OCI-LY1 (cell line): ENCODE measurements at regions not wholly inside any gene's neighbourhood (a gene's known extent, or its start where the extent isn't known, plus 50 kb on each side); places are given as distances from the start of the nearest gene placed in this dataset.

ENCODE experiments used
- CTCF ChIP-seq: fragments of 200-600 bp; sonication (generic), shearing (Covaris generic); IDR thresholded peaks from 2 replicates; pipeline ENCODE4 v1.5.1; 2017; ENCODE audit warnings: mild to moderate bottlenecking, antibody characterized with exemption, low read length, moderate library complexity, mixed read lengths
- EZH2 ChIP-seq: fragments of 200-600 bp; sonication (generic), shearing (Covaris generic); IDR thresholded peaks from 2 replicates; pipeline ENCODE4 v1.8.0; 2017; ENCODE audit warnings: borderline replicate concordance, mixed run types, mild to moderate bottlenecking, antibody characterized with exemption, low read length, moderate library complexity, mixed read lengths

DNA sequence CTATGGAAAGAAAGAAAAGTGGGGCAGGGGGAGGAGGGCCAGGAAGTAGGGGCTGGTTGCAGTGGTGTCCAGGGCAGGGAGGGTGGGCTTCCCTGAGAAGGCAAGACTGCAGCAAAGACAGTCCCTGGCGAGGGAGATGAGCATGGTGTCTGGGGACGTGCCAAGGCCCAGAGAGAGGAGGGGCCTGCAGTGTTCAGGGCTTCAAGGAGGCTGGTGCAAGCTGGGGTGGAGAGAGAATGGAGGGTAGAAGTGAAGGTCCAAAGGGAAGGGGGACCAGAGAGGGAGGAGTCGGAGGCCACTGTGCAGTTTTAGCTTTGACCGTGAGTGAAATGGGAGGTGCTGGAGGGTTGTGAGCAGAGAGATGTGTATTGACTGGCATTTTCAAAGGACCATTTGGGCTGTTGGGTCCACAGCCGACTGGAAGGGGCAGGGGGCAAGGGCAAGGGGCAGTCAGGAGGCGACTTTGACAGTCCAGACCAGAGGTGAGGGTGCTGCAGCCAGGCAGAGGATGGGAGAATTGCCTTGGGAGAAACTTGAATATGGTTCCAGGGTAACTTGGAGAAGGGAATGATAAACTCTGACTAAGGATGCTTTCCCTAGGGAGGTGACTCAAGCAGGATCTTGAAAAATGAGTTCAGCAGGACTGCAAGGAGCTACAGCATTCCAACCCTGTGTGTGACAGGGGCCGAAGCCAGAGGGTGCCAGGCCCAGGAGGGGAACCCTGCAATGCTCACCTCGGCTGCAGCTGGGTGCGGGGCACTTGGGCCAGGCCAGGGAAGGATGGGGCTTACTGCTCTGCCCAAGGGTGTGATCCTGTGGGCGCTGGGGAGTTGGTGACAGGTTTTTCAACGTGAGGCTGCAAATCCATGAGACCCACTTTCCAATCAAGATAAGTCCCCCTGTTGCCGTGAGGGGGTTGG is 177.1 kb upstream of the HAAO start:
- TF ChIP-seq CTCF (no peak), EZH2 (no peak)
